Natural killer cell treated with Interleukin-12 subunit alpha and Interleukin-12 subunit beta and Interleukin-15 and Interleukin-18, amount 100 ng/mL, for 72 hours (primary cell): ENCODE measurements at regions not wholly inside any gene's neighbourhood (a gene's known extent, or its start where the extent isn't known, plus 50 kb on each side); places are given as distances from the start of the nearest gene placed in this dataset.

Experiments
- ATAC-seq, 2 donors: fragments of 150-1000 bp; cut with Tn5 transposase in 1 of 2; sonication (Bioruptor Pico), chemical (Tn5 transposase) in 1 of 2; 2 replicates each; pipeline ENCODE4 v1.10.0; 2021
- DNase-seq: peaks from one replicate; pipeline ENCODE4 v3.0.0; 2022; ENCODE audit warnings: low spot score
- H3K27ac Mint-ChIP-seq, 2 donors: 1 replicate in 1 of 2; 2 replicates in 1 of 2; pipeline ENCODE4 v1.8.0; 2022; ENCODE audit warnings: mixed read lengths in 2 of 2, mild to moderate bottlenecking in 1 of 2, moderate library complexity in 1 of 2
- H3K27me3 Mint-ChIP-seq, 2 donors: 1 replicate in 1 of 2; 2 replicates in 1 of 2; pipeline ENCODE4 v1.8.0; 2022; ENCODE audit warnings: mixed read lengths in 2 of 2
- H3K36me3 Mint-ChIP-seq: one replicate; pipeline ENCODE4 v1.8.0; 2022; ENCODE audit warnings: mixed read lengths
- H3K4me1 Mint-ChIP-seq, 2 donors: 1 replicate in 1 of 2; 2 replicates in 1 of 2; pipeline ENCODE4 v1.8.0; 2022; ENCODE audit warnings: low read depth in 2 of 2, mixed read lengths in 2 of 2, mild to moderate bottlenecking in 1 of 2
- H3K4me3 Mint-ChIP-seq: one replicate; pipeline ENCODE4 v1.8.0; 2022; ENCODE audit warnings: mixed read lengths
- H3K9me3 Mint-ChIP-seq: 2 replicates; pipeline ENCODE4 v1.8.0; 2022; ENCODE audit warnings: mixed read lengths

GRCh38 chr6:87820343-87820984 is 118.4 kb upstream of the AKIRIN2 start:
- ATAC-seq (no peak), DNase-seq (no peak)
- peaks cover 4% of the 10 kb centered on the region for H3K9me3 Mint-ChIP-seq

DNA sequence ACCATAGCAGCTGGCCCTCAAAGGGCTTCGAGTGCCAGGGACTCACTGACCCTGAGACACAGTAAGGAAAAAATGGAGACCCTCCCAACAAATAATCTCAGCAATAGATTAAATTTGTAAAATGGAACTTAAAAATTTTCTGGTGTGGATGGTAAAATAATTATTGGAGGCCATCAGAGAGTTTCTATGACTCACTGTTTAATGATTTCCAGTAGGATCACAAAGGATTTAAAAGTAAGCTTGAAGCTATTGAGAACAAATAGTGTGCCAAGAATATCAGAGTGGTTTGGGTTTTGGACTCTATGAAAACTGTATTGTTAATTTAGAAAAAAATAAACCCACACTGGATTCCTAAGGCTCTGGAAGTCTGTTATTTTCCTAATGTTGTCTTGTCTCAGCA is 115.2 kb upstream of the AKIRIN2 start:
- Mint-ChIP-seq H3K4me3 (no peak overlapping the region), H3K27ac (no peak overlapping the region), H3K36me3 (no peaks in the 10 kb centered on the region), H3K27me3 (peaks cover 14 to 21% of the 10 kb centered on the region in 2 donors), H3K4me1 (no peaks in the 10 kb centered on the region), H3K9me3 (peaks cover 4% of the 10 kb centered on the region)
- ATAC-seq (no peak), DNase-seq (no peak)

More at GRCh38 chr6:87820343-87820984, 118.4 kb upstream of the AKIRIN2 start:
- Mint-ChIP-seq H3K27me3 (peaks cover 6 to 14% of the 10 kb centered on the region in 2 donors), H3K4me1 (peaks cover 0 to 8% of the 10 kb centered on the region in 2 donors), H3K36me3 (no peaks in the 10 kb centered on the region), H3K27ac (no peak overlapping the region), H3K4me3 (no peak overlapping the region)

DNA sequence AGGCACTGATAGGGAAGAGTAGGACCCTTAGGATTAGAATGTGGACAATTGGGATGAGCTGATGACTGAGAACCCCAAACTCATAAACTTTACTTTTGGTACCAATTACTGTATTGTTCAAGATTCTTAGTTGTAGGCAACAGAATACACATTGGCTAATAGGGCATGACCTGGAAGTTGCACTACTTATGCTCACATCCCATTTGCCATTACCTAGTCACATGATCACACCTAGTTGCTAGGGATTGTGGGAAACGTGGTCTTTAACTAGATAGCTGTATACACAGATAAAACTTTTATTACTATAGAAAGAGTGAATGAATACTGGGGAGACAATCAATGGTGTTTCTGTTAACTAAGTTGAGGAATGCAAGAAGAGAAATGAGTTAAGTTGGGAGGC is 113.4 kb upstream of the AKIRIN2 start:
- Mint-ChIP-seq H3K4me1 (no peaks in the 10 kb centered on the region), H3K36me3 (no peaks in the 10 kb centered on the region), H3K27me3 (peaks cover 14 to 24% of the 10 kb centered on the region in 2 donors), H3K4me3 (no peak overlapping the region), H3K27ac (no peak overlapping the region), H3K9me3 (peaks cover 4% of the 10 kb centered on the region)
- no peak for ATAC-seq
- no peak for DNase-seq

GRCh38 chr6:87808005-87808757 is 106.1 kb upstream of the AKIRIN2 start:
- H3K36me3 Mint-ChIP-seq, result no peaks in the 10 kb centered on the region
- peaks cover 15 to 24% of the 10 kb centered on the region in 2 donors for H3K27me3 Mint-ChIP-seq
- DNase-seq (no peak), ATAC-seq (peak; percentile 78 to 91)
- peak overlapping the region; percentile 75 for H3K4me3 Mint-ChIP-seq
- peak overlapping the region; percentile 78 to 92 for H3K27ac Mint-ChIP-seq
- H3K4me1 Mint-ChIP-seq, result peaks cover 2 to 13% of the 10 kb centered on the region in 2 donors
- H3K9me3 Mint-ChIP-seq, result no peaks in the 10 kb centered on the region

DNA sequence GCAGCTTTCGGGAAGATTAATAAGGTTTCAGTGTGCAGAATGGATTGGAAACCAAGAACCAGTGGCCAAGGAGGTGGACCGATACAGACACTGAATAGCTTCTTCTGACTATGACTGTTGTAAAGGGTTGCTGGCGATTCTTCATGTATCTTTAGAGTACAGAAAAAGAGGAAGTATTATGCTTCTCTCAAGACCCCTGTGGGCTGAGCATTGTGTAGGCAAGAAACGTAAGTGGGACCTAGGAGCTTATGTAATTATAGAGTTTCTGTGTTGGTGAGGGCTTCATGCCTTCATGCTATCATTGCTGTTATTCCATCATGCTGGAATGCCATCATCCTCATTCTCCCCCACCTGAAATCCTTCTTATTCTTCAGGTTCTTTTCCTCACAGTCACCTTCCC is 105.4 kb upstream of the AKIRIN2 start:
- peaks cover 9 to 22% of the 10 kb centered on the region in 2 donors for H3K27me3 Mint-ChIP-seq
- H3K4me3 Mint-ChIP-seq, result peak overlapping the region; percentile 75
- peak overlapping the region; percentile 78 to 92 for H3K27ac Mint-ChIP-seq

GRCh38 chr6:87806635-87807034 is 104.6 kb upstream of the AKIRIN2 start:
- H3K36me3 Mint-ChIP-seq, result no peaks in the 10 kb centered on the region
- peaks cover 9 to 16% of the 10 kb centered on the region in 2 donors for H3K27me3 Mint-ChIP-seq
- peaks cover 2 to 17% of the 10 kb centered on the region in 2 donors for H3K4me1 Mint-ChIP-seq
- H3K27ac Mint-ChIP-seq, result peak overlapping the region; percentile 41 to 92
- DNase-seq (no peak), ATAC-seq (no peak)
- H3K4me3 Mint-ChIP-seq, result no peak overlapping the region
- no peaks in the 10 kb centered on the region for H3K9me3 Mint-ChIP-seq

More for the DNA sequence above, 105.4 kb upstream of the AKIRIN2 start:
- no peaks in the 10 kb centered on the region for H3K36me3 Mint-ChIP-seq
- H3K9me3 Mint-ChIP-seq, result no peaks in the 10 kb centered on the region
- DNase-seq (no peak), ATAC-seq (no peak)
- peaks cover 2 to 13% of the 10 kb centered on the region in 2 donors for H3K4me1 Mint-ChIP-seq

DNA sequence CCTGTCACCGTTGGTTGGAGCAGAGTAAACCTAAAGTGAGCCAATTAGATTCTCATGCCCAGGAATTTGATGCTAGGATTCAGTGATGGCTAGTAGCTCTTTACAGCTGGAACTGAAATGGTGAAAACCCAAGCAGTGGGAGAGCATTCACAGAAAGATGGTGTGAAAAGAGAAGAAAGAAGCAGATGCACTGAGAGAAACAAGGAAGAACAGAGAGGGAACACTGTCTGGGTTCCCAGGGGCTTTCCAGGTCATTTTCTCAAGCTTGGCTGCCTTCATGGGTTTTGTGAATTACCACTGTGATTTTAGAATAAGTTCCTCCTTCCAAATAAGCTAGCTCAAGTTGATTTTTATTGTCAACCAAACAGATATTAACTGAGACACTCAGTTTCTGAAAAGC is 104.1 kb upstream of the AKIRIN2 start:
- Mint-ChIP-seq H3K9me3 (no peaks in the 10 kb centered on the region), H3K4me1 (peaks cover 2 to 22% of the 10 kb centered on the region in 2 donors), H3K27me3 (peaks cover 15 to 16% of the 10 kb centered on the region in 2 donors), H3K4me3 (no peak overlapping the region), H3K36me3 (no peaks in the 10 kb centered on the region), H3K27ac (peak overlapping the region; percentile 41 to 92)
- ATAC-seq, result no peak
- no peak for DNase-seq

DNA sequence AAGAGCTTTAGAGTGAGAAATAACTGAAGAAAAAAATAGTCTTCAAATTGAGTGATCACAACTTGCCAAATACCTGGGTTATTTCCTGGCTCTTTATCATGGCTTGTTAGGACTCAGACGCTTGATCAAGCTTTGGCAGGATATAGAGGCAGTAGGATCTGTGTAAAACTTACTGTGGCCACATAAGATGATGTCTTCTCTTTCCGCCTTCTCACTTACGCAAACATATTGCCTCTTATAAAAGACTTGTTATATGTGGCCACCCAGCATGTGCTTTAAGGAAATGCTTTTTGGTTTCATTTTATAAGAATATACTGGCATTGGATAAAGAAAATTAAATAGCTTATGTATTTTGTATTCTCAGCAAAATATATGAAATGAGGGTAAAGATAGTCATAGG is 101.8 kb upstream of the AKIRIN2 start:
- ATAC-seq, result no peak

GRCh38 chr6:87799651-87800050 is 97.6 kb upstream of the AKIRIN2 start:
- H3K36me3 Mint-ChIP-seq, result no peaks in the 10 kb centered on the region
- DNase-seq (no peak), ATAC-seq (no peak)
- no peak overlapping the region for H3K4me3 Mint-ChIP-seq
- H3K9me3 Mint-ChIP-seq, result no peaks in the 10 kb centered on the region
- peaks cover 6 to 12% of the 10 kb centered on the region in 2 donors for H3K27me3 Mint-ChIP-seq
- peaks cover 0 to 9% of the 10 kb centered on the region in 2 donors for H3K4me1 Mint-ChIP-seq
- no peak overlapping the region for H3K27ac Mint-ChIP-seq

More for the DNA sequence above, 101.8 kb upstream of the AKIRIN2 start:
- H3K4me1 Mint-ChIP-seq, result peaks cover 2 to 22% of the 10 kb centered on the region in 2 donors
- peak overlapping the region in 1 of 2 donors; percentile 8 for H3K27ac Mint-ChIP-seq
- H3K9me3 Mint-ChIP-seq, result no peaks in the 10 kb centered on the region
- H3K4me3 Mint-ChIP-seq, result peak overlapping the region; percentile 19
- peaks cover 14 to 22% of the 10 kb centered on the region in 2 donors for H3K27me3 Mint-ChIP-seq
- no peak for DNase-seq
- H3K36me3 Mint-ChIP-seq, result no peaks in the 10 kb centered on the region

DNA sequence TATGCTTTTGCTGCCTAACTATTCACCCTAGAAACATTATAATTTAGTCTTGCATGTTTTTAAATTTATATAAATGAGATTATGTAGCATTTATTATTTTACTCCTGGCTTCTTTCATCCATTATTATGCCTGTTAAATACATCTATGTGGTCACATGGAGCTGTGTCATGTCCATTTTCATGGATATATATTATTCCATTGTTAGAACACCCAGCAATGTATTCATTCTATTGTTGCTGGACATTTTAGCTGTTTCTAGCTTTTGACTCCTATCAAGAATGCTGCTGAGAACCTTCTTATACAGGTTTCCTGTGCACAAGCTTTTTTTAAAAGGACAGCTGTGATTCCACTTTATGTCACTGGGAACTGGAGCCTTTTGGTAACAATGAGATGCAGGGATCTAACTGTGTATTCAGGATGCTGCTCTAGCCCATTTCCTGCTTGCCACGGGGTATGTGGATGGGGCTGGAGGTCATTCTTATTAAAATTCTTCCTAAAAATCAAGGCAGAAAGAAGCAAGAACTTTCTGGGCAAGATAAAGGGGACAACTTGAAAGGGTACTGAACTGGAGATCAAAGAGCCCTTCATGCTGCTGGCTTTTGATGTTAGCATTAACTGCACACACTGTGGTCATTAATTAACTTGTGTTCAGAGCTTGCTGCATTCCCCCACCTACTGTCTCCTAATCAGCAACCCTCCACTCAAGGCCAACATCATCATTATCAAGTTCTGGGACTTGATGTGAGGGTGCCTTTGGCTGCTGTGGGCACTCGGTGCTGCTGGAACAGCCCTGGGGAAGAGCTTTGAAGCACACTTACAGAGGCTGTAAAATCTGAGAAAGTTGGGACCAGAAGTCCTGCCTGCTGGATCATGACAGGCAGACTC is 96.6 kb upstream of the AKIRIN2 start:
- peaks cover 0 to 9% of the 10 kb centered on the region in 2 donors for H3K4me1 Mint-ChIP-seq
- no peaks in the 10 kb centered on the region for H3K9me3 Mint-ChIP-seq
- H3K4me3 Mint-ChIP-seq, result no peak overlapping the region
- peaks cover 6 to 12% of the 10 kb centered on the region in 2 donors for H3K27me3 Mint-ChIP-seq
- no peaks in the 10 kb centered on the region for H3K36me3 Mint-ChIP-seq
- no peak for ATAC-seq
- no peak overlapping the region for H3K27ac Mint-ChIP-seq
- DNase-seq, result no peak

DNA sequence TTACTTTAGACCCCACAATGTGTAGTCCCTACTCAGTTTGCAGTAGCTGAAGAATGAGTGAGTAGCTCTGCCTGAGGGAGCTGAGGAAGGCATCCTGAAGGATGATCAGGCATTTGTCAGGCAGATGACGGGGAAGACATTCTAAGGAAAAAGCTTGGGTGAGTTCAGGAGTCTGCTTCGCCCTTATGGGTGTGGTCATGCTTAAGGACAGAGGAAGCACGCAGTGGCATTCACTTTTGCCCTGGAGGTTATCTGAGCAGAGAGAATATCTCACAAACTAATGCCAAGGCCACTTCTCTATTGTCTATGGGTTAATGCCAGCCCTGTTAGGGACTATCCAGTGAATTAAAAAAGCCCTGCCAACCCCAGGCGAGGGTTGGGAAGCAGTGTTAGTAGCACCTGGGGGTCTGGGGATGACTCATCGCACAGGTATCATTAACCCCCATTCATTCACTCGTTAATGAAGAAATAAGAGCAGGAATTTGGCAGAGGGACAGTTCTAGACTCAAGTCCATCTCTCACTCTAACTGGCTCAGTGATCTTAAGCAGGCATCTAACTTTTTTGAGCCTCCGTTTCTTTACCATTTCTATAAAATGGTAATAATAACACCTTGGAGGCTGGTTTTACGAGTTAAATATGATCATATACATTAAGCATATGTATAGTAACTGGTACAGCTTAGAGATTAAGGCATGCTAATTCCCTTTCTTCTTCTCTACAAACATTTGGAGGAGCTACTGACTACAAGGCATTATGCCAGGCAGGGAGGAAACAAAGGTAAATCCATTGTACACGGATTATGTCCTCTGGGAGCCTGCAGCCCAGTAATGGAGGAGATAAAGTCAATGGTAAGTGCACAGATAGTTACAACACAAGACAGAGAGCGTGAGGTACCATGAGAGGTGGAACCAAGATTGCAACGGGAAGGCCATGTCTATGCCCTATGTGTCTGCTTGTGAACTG is 93.2 kb upstream of the AKIRIN2 start:
- Mint-ChIP-seq H3K9me3 (no peaks in the 10 kb centered on the region), H3K27me3 (peaks cover 1 to 6% of the 10 kb centered on the region in 2 donors), H3K4me1 (no peaks in the 10 kb centered on the region), H3K27ac (no peak overlapping the region), H3K36me3 (no peaks in the 10 kb centered on the region), H3K4me3 (no peak overlapping the region)
- DNase-seq, result no peak
- peak in 1 of 2 donors; percentile 15 for ATAC-seq

GRCh38 chr6:87793315-87793714 is 91.3 kb upstream of the AKIRIN2 start:
- no peak for ATAC-seq
- H3K27ac Mint-ChIP-seq, result no peak overlapping the region
- no peaks in the 10 kb centered on the region for H3K36me3 Mint-ChIP-seq
- no peaks in the 10 kb centered on the region for H3K4me1 Mint-ChIP-seq
- no peak for DNase-seq
- H3K4me3 Mint-ChIP-seq, result no peak overlapping the region
- H3K27me3 Mint-ChIP-seq, result peaks cover 10 to 13% of the 10 kb centered on the region in 2 donors
- H3K9me3 Mint-ChIP-seq, result no peaks in the 10 kb centered on the region

GRCh38 chr6:87791982-87792381 is 89.9 kb upstream of the AKIRIN2 start:
- DNase-seq, result no peak
- Mint-ChIP-seq H3K4me1 (no peaks in the 10 kb centered on the region), H3K27me3 (peaks cover 8 to 13% of the 10 kb centered on the region in 2 donors), H3K4me3 (no peak overlapping the region), H3K27ac (no peak overlapping the region), H3K36me3 (no peaks in the 10 kb centered on the region), H3K9me3 (no peaks in the 10 kb centered on the region)
- no peak for ATAC-seq
